Pancreas (tissue), 10 donors: ENCODE measurements at regions not wholly inside any gene's neighbourhood (a gene's known extent, or its start where the extent isn't known, plus 50 kb on each side); places are given as distances from the start of the nearest gene placed in this dataset.

Experiments used
- ATAC-seq, 4 donors: fragments of 200-7000 bp; cut with Tn5 transposase; one replicate each; pipeline versions ENCODE4 v1.8.0 to v1.9.1; 2020; ENCODE audit warnings: mild to moderate bottlenecking in 4 of 4, moderate library complexity in 4 of 4
- DNase-seq, 6 donors: peaks; one replicate each; pipeline ENCODE4 v3.0.0-alpha.2; 2020
- FAIRE-seq: peaks from 2 replicates; lab custom pipeline; 2012; peaks lifted over from hg19 to GRCh38; lab: Jason Lieb, UNC
- H3K27ac ChIP-seq, 4 donors: fragments of 200-600 bp; sonication (generic); 1 replicate in 3 of 4; 2 replicates in 1 of 4; pipeline versions ENCODE4 v1.5.0 to v1.8.0; 2020
- H3K27me3 ChIP-seq, 4 donors: fragments of 200-600 bp; one replicate each; pipeline ENCODE4 v1.8.0; 2021
- H3K36me3 ChIP-seq, 3 donors: fragments of 200-600 bp; sonication (generic) in 1 of 3; one replicate each; pipeline versions ENCODE4 v1.5.0 to v1.8.0; 2020 to 2021
- H3K4me1 ChIP-seq, 3 donors: fragments of 200-600 bp; one replicate each; pipeline ENCODE4 v1.8.0; 2021
- H3K4me3 ChIP-seq, 4 donors: fragments of 200-600 bp; sonication (generic) in 2 of 4; one replicate each; pipeline versions ENCODE4 v1.5.0 to v1.8.0; 2020 to 2021
- H3K9me3 ChIP-seq, 4 donors: fragments of 200-600 bp; one replicate each; pipeline ENCODE4 v1.8.0; 2021
- CTCF ChIP-seq, 4 donors: fragments of 200-600 bp; sonication (generic) in 3 of 4; IDR thresholded peaks; one replicate each; pipeline versions ENCODE4 v1.5.0 to v1.8.0; 2021; ENCODE audit warnings: antibody characterized with exemption in 4 of 4
- WGBS, 2 donors: extraction: QIAGEN DNeasy Blood & Tissue Kit; methylation state at CpG; one replicate each; pipeline ENCODE4 v1.1.7; 2013; 5-methylcytosine and 5-hydroxymethylcytosine counted together
- intact Hi-C, 3 donors: fragments of 100-400 bp; cut with DNase I; formaldehyde crosslinking; loops; one replicate each; pipeline versions ENCODE4 v1.11.1 to v1.14.2; 2022
- donor health status: healthy with polysubstance abuse.
- donor health status: DM: no; HTN: no; CAD: no; lungs with moderate emphysema.
- donor health status: DM: no; HTN: no; CAD: no.
- donor health status: control.
- donor health status: control.
- donor health status: Bipolar disorder and iron deficiency.
- donor health status: DM: yes; HTN: yes; CAD: no.
- donor health status: DM: no; HTN: no; CAD: no.
- donor health status: DM: no; HTN: no; CAD: no.
- donor health status: DM: yes; HTN: yes; CAD: no.

GRCh38 chrX:102833136-102833535, 103.9 kb upstream of the RAB40AL start:
- DNase-seq = no peak
- TF ChIP-seq CTCF (IDR thresholded peaks at IDR 0.05) = no peak
- H3K4me3 ChIP-seq = no peak overlapping the region
- H3K36me3 ChIP-seq = no peaks in the 10 kb centered on the region
- H3K27me3 ChIP-seq = peaks cover 0 to 5% (median 0%) of the 10 kb centered on the region in 4 donors
- no peak for ATAC-seq
- FAIRE-seq = no peak
- no peaks in the 10 kb centered on the region for H3K4me1 ChIP-seq
- H3K9me3 ChIP-seq = no peaks in the 10 kb centered on the region
- intact Hi-C loops = no loop called here
- WGBS, 2 donors = 67 to 88% methylated on average over 3 of the region's 3 CpGs
- H3K27ac ChIP-seq = no peak overlapping the region

- ATAC-seq (peak in 3 of 4 donors; percentile 58 to 72 (median 69)), FAIRE-seq (no peak)
Measured at GRCh38 chrX:102835504-102836146, 101.4 kb upstream of the RAB40AL start.

GRCh38 chrX:102837847-102838246, 99.2 kb upstream of the RAB40AL start:
- intact Hi-C loops = no loop called here
- H3K36me3 ChIP-seq = no peaks in the 10 kb centered on the region
- FAIRE-seq (no peak), ATAC-seq (peak in 2 of 4 donors; percentile 53 to 54), DNase-seq (peak in 1 of 6 donors; percentile 8)
- no peak overlapping the region for H3K4me3 ChIP-seq
- peaks cover 0 to 5% (median 0%) of the 10 kb centered on the region in 3 donors for H3K4me1 ChIP-seq
- no peak overlapping the region for H3K27ac ChIP-seq
- 7 to 20% methylated on average over 1 of the region's 1 CpG for WGBS, 2 donors
- no peak for TF ChIP-seq CTCF (IDR thresholded peaks at IDR 0.05)
- no peaks in the 10 kb centered on the region for H3K9me3 ChIP-seq
- peaks cover 0 to 9% (median 0%) of the 10 kb centered on the region in 4 donors for H3K27me3 ChIP-seq

More at GRCh38 chrX:102835504-102836146, 101.4 kb upstream of the RAB40AL start:
- intact Hi-C loops = no loop called here
- Histone ChIP-seq H3K27ac (no peak overlapping the region), H3K27me3 (peaks cover 0 to 9% (median 0%) of the 10 kb centered on the region in 4 donors), H3K4me3 (no peak overlapping the region), H3K9me3 (no peaks in the 10 kb centered on the region), H3K4me1 (peaks cover 0 to 3% (median 0%) of the 10 kb centered on the region in 3 donors), H3K36me3 (no peaks in the 10 kb centered on the region)
- 62 to 73% methylated on average over 5 of the region's 5 CpGs for WGBS, 2 donors
- peak in 2 of 4 donors; percentile 30 to 41 for TF ChIP-seq CTCF (IDR thresholded peaks at IDR 0.05)
- DNase-seq = peak in 1 of 6 donors; percentile 29

- 75 to 85% methylated on average over 6 of the region's 6 CpGs for WGBS, 2 donors
- H3K27me3 ChIP-seq = peaks cover 0 to 9% (median 0%) of the 10 kb centered on the region in 4 donors
- TF ChIP-seq CTCF (IDR thresholded peaks at IDR 0.05) = no peak
- no peaks in the 10 kb centered on the region for H3K9me3 ChIP-seq
- no peak overlapping the region for H3K27ac ChIP-seq
- FAIRE-seq = no peak
- DNase-seq = no peak
- H3K4me3 ChIP-seq = no peak overlapping the region
- intact Hi-C loops = loop anchor here in 1 of 3 donors (10.0 kb wide), 1 partner anchor 236 kb away; no protein-coding TSS in a partner anchor
- H3K4me1 ChIP-seq = peaks cover 0 to 5% (median 0%) of the 10 kb centered on the region in 3 donors
- no peaks in the 10 kb centered on the region for H3K36me3 ChIP-seq
- ATAC-seq = no peak
Measured at GRCh38 chrX:102840871-102841705, 96.0 kb upstream of the RAB40AL start.
